ENCODE measurements at regions not wholly inside any gene's neighbourhood (a gene's known extent, or its start where the extent isn't known, plus 50 kb on each side); places are given as distances from the start of the nearest gene placed in this dataset.

GRCh38 chr13:74243637-74244526, 109.7 kb upstream of the KLF12 start:
- Histone ChIP-seq H3K4ac (replicated peaks; ENCODE audit: insufficient read length, low read depth, low read length) (no peak overlapping the region), H2BK20ac (ENCODE audit: low read length) (no peak overlapping the region), H3K14ac (ENCODE audit: insufficient read length) (no peak overlapping the region), H2BK12ac (ENCODE audit: low read depth, low read length) (no peak overlapping the region), H3K4me2 (ENCODE audit: insufficient read depth in 1 of 2, low read depth in 2 of 2, low read length in 2 of 2) (no peak overlapping the region), H3K79me2 (ENCODE audit: control insufficient read depth in 1 of 2, insufficient read depth in 2 of 2, low read length in 2 of 2) (no peaks in the 10 kb centered on the region), H3K27ac (ENCODE audit: low read depth, low read length) (no peak overlapping the region), H4K20me1 (replicated peaks in 1 of 2; ENCODE audit: control insufficient read depth in 1 of 2, insufficient read depth in 2 of 2, low read length in 2 of 2) (no peaks in the 10 kb centered on the region), H2BK15ac (ENCODE audit: low read length) (no peak overlapping the region), H2BK120ac (replicated peaks; ENCODE audit: low read depth, low read length) (no peak overlapping the region), H4K8ac (ENCODE audit: extremely low read depth, insufficient read depth, low read length) (no peak overlapping the region), H4K5ac (ENCODE audit: insufficient read length, low read depth, low read length) (no peak overlapping the region), H2AFZ (ENCODE audit: low read length) (no peak overlapping the region), H3K36me3 (ENCODE audit: control insufficient read depth in 2 of 4, insufficient read depth in 4 of 4, low read length in 3 of 4) (no peaks in the 10 kb centered on the region), H2AK5ac (ENCODE audit: low read depth, low read length) (no peak overlapping the region), H3K56ac (replicated peaks; ENCODE audit: insufficient read length, low read depth, low read length) (peak overlapping the region; percentile 25), H3K4me1 (replicated peaks in 1 of 4; ENCODE audit: control insufficient read depth in 3 of 4, insufficient read depth in 4 of 4, low read length in 3 of 4) (no peaks in the 10 kb centered on the region), H3K9ac (replicated peaks in 1 of 4; ENCODE audit: extremely low read depth in 1 of 4, low read depth in 3 of 4, low read length in 3 of 4) (no peak overlapping the region), H3K23ac (ENCODE audit: insufficient read length) (no peak overlapping the region), H3K79me1 (ENCODE audit: low read depth, low read length) (no peaks in the 10 kb centered on the region), H4K91ac (replicated peaks; ENCODE audit: insufficient read length, low read length) (no peak overlapping the region), H3K23me2 (ENCODE audit: low read depth, low read length) (peaks cover 2% of the 10 kb centered on the region; the same call in 1 of the 2 replicates), H2BK5ac (ENCODE audit: low read depth, low read length) (no peak overlapping the region), H3K4me3 (ENCODE audit: extremely low read depth in 1 of 4, insufficient read depth in 2 of 4, low read depth in 3 of 4, low read length in 4 of 4) (no peak overlapping the region), H3K9me3 (ENCODE audit: insufficient read depth in 2 of 2, low read depth in 1 of 2, low read length in 1 of 2) (no peaks in the 10 kb centered on the region), H3K27me3 (replicated peaks in 1 of 4; ENCODE audit: control insufficient read depth in 3 of 4, extremely low read depth in 1 of 4, insufficient read depth in 3 of 4, low read length in 3 of 4) (no peaks in the 10 kb centered on the region), H3K18ac (ENCODE audit: extremely low read depth, low read length) (no peak overlapping the region)
- 93% methylated on average over 5 of the region's 5 CpGs; no CpG with 5 or more reads in 1 of the 2 experiments for WGBS, 2 experiments (ENCODE audit: extremely low coverage in 1 of 2, insufficient coverage in 1 of 2, insufficient read length in 1 of 2, insufficient replicate concordance in 2 of 2, low coverage in 1 of 2, low lambda C conversion rate in 2 of 2, missing lambda C conversion rate in 1 of 2)
- CTCF ChIA-PET (ENCODE audit: partially characterized antibody): no interaction called here
- DNase-seq (ENCODE audit: low read depth in 1 of 2, low spot score in 2 of 2): no peak
- no peak for FAIRE-seq
- POLR2A ChIA-PET (ENCODE audit: partially characterized antibody): no interaction called here
- TF ChIP-seq BCL11A (IDR thresholded peaks at IDR 0.05; ENCODE audit: low read depth in 2 of 2, low read length in 2 of 2) (no peak), SIX5 (IDR thresholded peaks at IDR 0.05; ENCODE audit: low read depth, low read length) (no peak), SUZ12 (IDR thresholded peaks at IDR 0.05; ENCODE audit: low read length) (no peak), ATF3 (IDR thresholded peaks at IDR 0.05; ENCODE audit: insufficient read depth, low read depth, low read length) (no peak), RFX5 (IDR thresholded peaks at IDR 0.05; ENCODE audit: borderline replicate concordance, low read depth, low read length) (no peak), PHF8 (conservative IDR thresholded peaks at IDR 0.05; ENCODE audit: low read depth, low read length) (no peak), BRCA1 (IDR thresholded peaks at IDR 0.05; ENCODE audit: low read depth, low read length) (no peak), GABPA (IDR thresholded peaks at IDR 0.05; ENCODE audit: borderline replicate concordance, insufficient read depth, low read length) (no peak)
